HepG2 (cell line): ENCODE measurements at regions not wholly inside any gene's neighbourhood (a gene's known extent, or its start where the extent isn't known, plus 50 kb on each side); places are given as distances from the start of the nearest gene placed in this dataset.

Experiments used
- ATRX ChIP-seq: sonication (generic); formaldehyde crosslinking; IDR thresholded peaks from 2 replicates; pipeline ENCODE4 v1.4.0; 2020; ENCODE audit warnings: missing genetic modification reagents, borderline replicate concordance
- BCL6 ChIP-seq: IDR thresholded peaks from 2 replicates; pipeline ENCODE4 v1.6.1; 2016; ENCODE audit warnings: missing genetic modification reagents, missing compliant biosample characterization
- CBFB ChIP-seq: sonication (generic); formaldehyde crosslinking; IDR thresholded peaks from 2 replicates; pipeline ENCODE4 v1.4.0; 2020; ENCODE audit warnings: missing genetic modification reagents
- ETV5 ChIP-seq: IDR thresholded peaks from 2 replicates; pipeline ENCODE4 v1.6.1; 2018; ENCODE audit warnings: missing biosample characterization, missing genetic modification reagents, inconsistent platforms, borderline replicate concordance
- FOXA1 ChIP-seq, 2 experiments: fragments of 450-650 bp in 1 of 2; sonication (generic) in 1 of 2; formaldehyde crosslinking in 1 of 2; IDR thresholded peaks; 2 replicates each; pipeline versions ENCODE4 v1.4.0 to v1.6.1; 2016 to 2020; ENCODE audit warnings: missing genetic modification reagents in 1 of 2
- HMG20A ChIP-seq: IDR thresholded peaks from 2 replicates; pipeline ENCODE4 v1.6.1; 2016; ENCODE audit warnings: borderline replicate concordance
- HNRNPK ChIP-seq: fragments of 200-400 bp; formaldehyde crosslinking; IDR thresholded peaks from 2 replicates; pipeline ENCODE4 v1.6.1; 2018; ENCODE audit warnings: low read length, low read depth, moderate library complexity, mild to moderate bottlenecking; ENCODE audit not compliant: poor library complexity, severe bottlenecking
- IKZF4 ChIP-seq: sonication (generic); formaldehyde crosslinking; IDR thresholded peaks from 2 replicates; pipeline ENCODE4 v1.5.1; 2020; ENCODE audit warnings: borderline replicate concordance, mild to moderate bottlenecking, low read depth, missing genetic modification reagents; ENCODE audit errors: not compliant biosample characterization
- MBNL3 ChIP-seq: fragments of 250-450 bp; sonication (Bioruptor Pico); conservative IDR thresholded peaks from 2 replicates; pipeline ENCODE4 v1.8.0; 2022; ENCODE audit warnings: mild to moderate bottlenecking, inconsistent platforms
- NFATC3 ChIP-seq: sonication (generic); formaldehyde crosslinking; IDR thresholded peaks from 2 replicates; pipeline ENCODE4 v1.5.1; 2020; ENCODE audit warnings: mild to moderate bottlenecking, missing genetic modification reagents
- NFIC ChIP-seq: IDR thresholded peaks from 2 replicates; pipeline ENCODE4 v1.6.1; 2012; ENCODE audit warnings: mild to moderate bottlenecking, low read length, inconsistent platforms
- NFYC ChIP-seq: IDR thresholded peaks from 2 replicates; pipeline ENCODE4 v1.6.1; 2016; ENCODE audit warnings: missing genetic modification reagents, missing compliant biosample characterization
- NR2F1 ChIP-seq, 2 experiments: fragments of 450-650 bp in 1 of 2; formaldehyde crosslinking in 1 of 2; IDR thresholded peaks; 2 replicates each; pipeline versions ENCODE4 v1.5.0 to v1.6.1; 2016 to 2020; ENCODE audit warnings: mild to moderate bottlenecking in 1 of 2, missing compliant biosample characterization in 1 of 2, missing genetic modification reagents in 1 of 2, moderate library complexity in 1 of 2
- PHF20 ChIP-seq: sonication (generic); formaldehyde crosslinking; IDR thresholded peaks from 2 replicates; pipeline ENCODE4 v1.5.0; 2020; ENCODE audit warnings: mild to moderate bottlenecking, missing genetic modification reagents
- POLR2G ChIP-seq: fragments of 200-400 bp; formaldehyde crosslinking; IDR thresholded peaks from 2 replicates; pipeline ENCODE4 v1.6.1; 2018; ENCODE audit warnings: mild to moderate bottlenecking, low read depth, low read length, moderate library complexity
- RARA ChIP-seq: IDR thresholded peaks from 2 replicates; pipeline ENCODE4 v1.6.1; 2016; ENCODE audit warnings: missing genetic modification reagents, missing compliant biosample characterization
- SSRP1 ChIP-seq: IDR thresholded peaks from 2 replicates; pipeline ENCODE4 v1.6.1; 2016; ENCODE audit warnings: control low read depth
- STAG1 ChIP-seq: sonication (generic); formaldehyde crosslinking; IDR thresholded peaks from 2 replicates; pipeline ENCODE4 v1.4.0; 2020; ENCODE audit warnings: missing genetic modification reagents
- YEATS2 ChIP-seq: sonication (generic); formaldehyde crosslinking; IDR thresholded peaks from 2 replicates; pipeline ENCODE4 v1.4.0; 2020; ENCODE audit warnings: missing genetic modification reagents, borderline replicate concordance
- ZBTB20 ChIP-seq: sonication (generic); formaldehyde crosslinking; IDR thresholded peaks from 2 replicates; pipeline ENCODE4 v1.8.1; 2023; ENCODE audit warnings: missing genetic modification reagents, low read depth, mild to moderate bottlenecking, borderline replicate concordance
- ZNF251 ChIP-seq: sonication (generic); formaldehyde crosslinking; IDR thresholded peaks from 2 replicates; pipeline ENCODE4 v1.9.0; 2021; ENCODE audit warnings: mild to moderate bottlenecking, missing genetic modification reagents
- ZNF460 ChIP-seq: sonication (generic); formaldehyde crosslinking; IDR thresholded peaks from 2 replicates; pipeline ENCODE4 v1.5.1; 2020; ENCODE audit warnings: missing genetic modification reagents, mild to moderate bottlenecking, borderline replicate concordance
- ZNF629 ChIP-seq: sonication (generic); formaldehyde crosslinking; conservative IDR thresholded peaks from 2 replicates; pipeline ENCODE4 v1.5.0; 2020; ENCODE audit warnings: missing genetic modification reagents
- ZNF879 ChIP-seq: sonication (generic); formaldehyde crosslinking; IDR thresholded peaks from 2 replicates; pipeline ENCODE4 v1.8.1; 2023; ENCODE audit warnings: missing genetic modification reagents
- TF ChIP-seq, protein P1 (sequence below): sonication (generic); formaldehyde crosslinking; IDR thresholded peaks from 2 replicates; pipeline ENCODE4 v1.5.0; 2020; ENCODE audit warnings: missing genetic modification reagents
- TF ChIP-seq, protein P2 (sequence below): sonication (generic); formaldehyde crosslinking; IDR thresholded peaks from 2 replicates; pipeline ENCODE4 v1.4.0; 2020; ENCODE audit warnings: missing genetic modification reagents, mild to moderate bottlenecking, borderline replicate concordance
- TF ChIP-seq, protein P3 (sequence below): sonication (generic); formaldehyde crosslinking; IDR thresholded peaks from 2 replicates; pipeline ENCODE4 v1.5.0; 2020; ENCODE audit warnings: missing genetic modification reagents

DNA sequence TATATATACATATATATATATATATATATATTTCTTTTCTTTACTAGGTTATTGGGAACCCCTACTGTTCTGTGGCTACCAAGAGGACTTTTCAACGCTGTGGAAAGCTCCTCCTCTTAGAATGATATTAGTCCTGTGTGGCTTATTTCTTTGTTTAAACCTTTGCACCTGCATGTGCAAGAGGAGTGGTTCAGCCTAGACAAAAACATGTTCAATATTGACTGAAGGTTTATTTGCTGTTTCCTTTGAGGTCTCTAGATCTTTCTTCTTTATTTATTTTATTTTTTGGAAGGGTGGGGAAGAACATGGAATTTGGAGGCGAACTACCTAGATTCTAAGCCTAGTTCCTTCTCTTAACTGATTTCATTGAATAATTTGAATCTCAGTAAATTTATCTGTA is 118.1 kb downstream of the GNAT3 start (continued):
- TF ChIP-seq ZNF460 (no peak), PHF20 (CRISPR knock-in tag) (no peak), MBNL3 (no peak), YEATS2 (CRISPR knock-in tag) (no peak), NR2F1 (CRISPR knock-in tag; IDR thresholded peaks at IDR 0.05) (no peak), ATRX (CRISPR knock-in tag) (no peak), CBFB (no peak), ZBTB20 (CRISPR knock-in tag) (no peak), STAG1 (no peak), ZNF629 (CRISPR knock-in tag) (peak; percentile 39; the same call in 1 of the 2 replicates), ZNF251 (CRISPR knock-in tag) (no peak), ETV5 (CRISPR knock-in tag) (no peak), SSRP1 (CRISPR knock-in tag) (no peak), NFATC3 (CRISPR knock-in tag) (no peak), NFIC (peak; percentile 50; the same call in 1 of the 2 replicates), BCL6 (peak; percentile 68), RARA (0 out of 2 replicates have a peak, but pooled peaks have one; percentile 11), POLR2G (no peak), FOXA1 (IDR thresholded peaks at IDR 0.05) (no peak), FOXA1 (CRISPR knock-in tag; IDR thresholded peaks at IDR 0.05) (peak; percentile 51), HNRNPK (no peak), HMG20A (CRISPR knock-in tag) (0 out of 2 replicates have a peak, but pooled peaks have one; percentile 44), ZNF879 (CRISPR knock-in tag) (no peak), IKZF4 (CRISPR knock-in tag) (no peak), NFYC (no peak)
- TF ChIP-seq, protein P1, sequence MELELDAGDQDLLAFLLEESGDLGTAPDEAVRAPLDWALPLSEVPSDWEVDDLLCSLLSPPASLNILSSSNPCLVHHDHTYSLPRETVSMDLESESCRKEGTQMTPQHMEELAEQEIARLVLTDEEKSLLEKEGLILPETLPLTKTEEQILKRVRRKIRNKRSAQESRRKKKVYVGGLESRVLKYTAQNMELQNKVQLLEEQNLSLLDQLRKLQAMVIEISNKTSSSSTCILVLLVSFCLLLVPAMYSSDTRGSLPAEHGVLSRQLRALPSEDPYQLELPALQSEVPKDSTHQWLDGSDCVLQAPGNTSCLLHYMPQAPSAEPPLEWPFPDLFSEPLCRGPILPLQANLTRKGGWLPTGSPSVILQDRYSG = no peak
- TF ChIP-seq, protein P2, sequence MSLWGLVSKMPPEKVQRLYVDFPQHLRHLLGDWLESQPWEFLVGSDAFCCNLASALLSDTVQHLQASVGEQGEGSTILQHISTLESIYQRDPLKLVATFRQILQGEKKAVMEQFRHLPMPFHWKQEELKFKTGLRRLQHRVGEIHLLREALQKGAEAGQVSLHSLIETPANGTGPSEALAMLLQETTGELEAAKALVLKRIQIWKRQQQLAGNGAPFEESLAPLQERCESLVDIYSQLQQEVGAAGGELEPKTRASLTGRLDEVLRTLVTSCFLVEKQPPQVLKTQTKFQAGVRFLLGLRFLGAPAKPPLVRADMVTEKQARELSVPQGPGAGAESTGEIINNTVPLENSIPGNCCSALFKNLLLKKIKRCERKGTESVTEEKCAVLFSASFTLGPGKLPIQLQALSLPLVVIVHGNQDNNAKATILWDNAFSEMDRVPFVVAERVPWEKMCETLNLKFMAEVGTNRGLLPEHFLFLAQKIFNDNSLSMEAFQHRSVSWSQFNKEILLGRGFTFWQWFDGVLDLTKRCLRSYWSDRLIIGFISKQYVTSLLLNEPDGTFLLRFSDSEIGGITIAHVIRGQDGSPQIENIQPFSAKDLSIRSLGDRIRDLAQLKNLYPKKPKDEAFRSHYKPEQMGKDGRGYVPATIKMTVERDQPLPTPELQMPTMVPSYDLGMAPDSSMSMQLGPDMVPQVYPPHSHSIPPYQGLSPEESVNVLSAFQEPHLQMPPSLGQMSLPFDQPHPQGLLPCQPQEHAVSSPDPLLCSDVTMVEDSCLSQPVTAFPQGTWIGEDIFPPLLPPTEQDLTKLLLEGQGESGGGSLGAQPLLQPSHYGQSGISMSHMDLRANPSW = no peak
- TF ChIP-seq, protein P3, sequence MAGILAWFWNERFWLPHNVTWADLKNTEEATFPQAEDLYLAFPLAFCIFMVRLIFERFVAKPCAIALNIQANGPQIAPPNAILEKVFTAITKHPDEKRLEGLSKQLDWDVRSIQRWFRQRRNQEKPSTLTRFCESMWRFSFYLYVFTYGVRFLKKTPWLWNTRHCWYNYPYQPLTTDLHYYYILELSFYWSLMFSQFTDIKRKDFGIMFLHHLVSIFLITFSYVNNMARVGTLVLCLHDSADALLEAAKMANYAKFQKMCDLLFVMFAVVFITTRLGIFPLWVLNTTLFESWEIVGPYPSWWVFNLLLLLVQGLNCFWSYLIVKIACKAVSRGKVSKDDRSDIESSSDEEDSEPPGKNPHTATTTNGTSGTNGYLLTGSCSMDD = no peak
